SU-DHL-6 (cell line): ENCODE measurements at regions not wholly inside any gene's neighbourhood (a gene's known extent, or its start where the extent isn't known, plus 50 kb on each side); places are given as distances from the start of the nearest gene placed in this dataset.

ENCODE experiments used
- CTCF ChIP-seq: fragments of 200-600 bp; sonication (generic); IDR thresholded peaks from one replicate; pipeline ENCODE4 v1.5.1; 2017; ENCODE audit warnings: antibody characterized with exemption, mild to moderate bottlenecking, low read length, moderate library complexity; ENCODE audit not compliant: insufficient read depth, poor library complexity, severe bottlenecking
- EZH2phosphoT487 ChIP-seq: fragments of 200-600 bp; sonication (generic), shearing (Covaris generic); conservative IDR thresholded peaks from 2 replicates; pipeline ENCODE4 v1.6.1; 2018; ENCODE audit warnings: mild to moderate bottlenecking, antibody characterized with exemption, low read length, moderate library complexity, mixed read lengths

GRCh38 chr17:14745541-14745940 is 444.7 kb downstream of the HS3ST3B1 start:
- TF ChIP-seq CTCF = no peak
- no peak for TF ChIP-seq EZH2phosphoT487
